DOHH2 (cell line): ENCODE measurements at regions not wholly inside any gene's neighbourhood (a gene's known extent, or its start where the extent isn't known, plus 50 kb on each side); places are given as distances from the start of the nearest gene placed in this dataset.

ENCODE experiments used
- CTCF ChIP-seq: fragments of 200-600 bp; sonication (generic); IDR thresholded peaks from one replicate; pipeline ENCODE4 v1.5.1; 2014; ENCODE audit warnings: antibody characterized with exemption, mild to moderate bottlenecking, low read depth, low read length; ENCODE audit not compliant: poor library complexity, severe bottlenecking
- EZH2phosphoT487 ChIP-seq: fragments of 200-600 bp; sonication (generic); IDR thresholded peaks from 2 replicates; pipeline ENCODE4 v1.6.1; 2017; ENCODE audit warnings: borderline replicate concordance, mild to moderate bottlenecking, antibody characterized with exemption, low read length, moderate library complexity, mixed read lengths

- TF ChIP-seq CTCF (no peak), EZH2phosphoT487 (no peak)
Measured at GRCh38 chr10:104578671-104579070, 62.4 kb upstream of the SORCS3 start.
